Astrocyte (in vitro differentiated cells and primary cell): ENCODE measurements at regions not wholly inside any gene's neighbourhood (a gene's known extent, or its start where the extent isn't known, plus 50 kb on each side); places are given as distances from the start of the nearest gene placed in this dataset.

Experiments
- EZH2 ChIP-seq: IDR thresholded peaks from 2 replicates; pipeline ENCODE4 v1.6.1; 2012; ENCODE audit warnings: mild to moderate bottlenecking, low read length, inconsistent platforms; ENCODE audit not compliant: insufficient read depth
- TF ChIP-seq, protein P1 (sequence below): IDR thresholded peaks from 2 replicates; pipeline ENCODE4 v1.5.1; 2011; ENCODE audit warnings: low read depth, mild to moderate bottlenecking, inconsistent platforms, low read length, moderate library complexity; ENCODE audit not compliant: insufficient read depth

DNA sequence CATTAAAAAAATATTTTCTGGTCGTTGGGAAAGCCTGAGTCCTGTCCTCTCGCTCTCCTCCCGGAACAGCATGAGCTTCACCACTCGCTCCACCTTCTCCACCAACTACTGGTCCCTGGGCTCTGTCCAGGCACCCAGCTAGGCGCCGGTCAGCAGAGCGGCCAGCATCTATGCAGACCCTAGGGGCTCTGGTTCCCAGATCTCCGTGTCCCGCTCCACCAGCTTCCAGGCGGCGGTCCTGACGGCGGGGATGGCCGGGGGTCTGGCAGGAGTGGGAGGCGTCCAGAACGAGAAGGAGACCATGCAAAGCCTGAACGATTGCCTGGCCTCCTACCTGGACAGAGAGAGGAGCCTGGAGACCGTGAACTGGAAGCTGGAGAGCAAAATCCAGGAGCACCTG is 807.2 kb upstream of the NDST4 start:
- TF ChIP-seq, protein P1, sequence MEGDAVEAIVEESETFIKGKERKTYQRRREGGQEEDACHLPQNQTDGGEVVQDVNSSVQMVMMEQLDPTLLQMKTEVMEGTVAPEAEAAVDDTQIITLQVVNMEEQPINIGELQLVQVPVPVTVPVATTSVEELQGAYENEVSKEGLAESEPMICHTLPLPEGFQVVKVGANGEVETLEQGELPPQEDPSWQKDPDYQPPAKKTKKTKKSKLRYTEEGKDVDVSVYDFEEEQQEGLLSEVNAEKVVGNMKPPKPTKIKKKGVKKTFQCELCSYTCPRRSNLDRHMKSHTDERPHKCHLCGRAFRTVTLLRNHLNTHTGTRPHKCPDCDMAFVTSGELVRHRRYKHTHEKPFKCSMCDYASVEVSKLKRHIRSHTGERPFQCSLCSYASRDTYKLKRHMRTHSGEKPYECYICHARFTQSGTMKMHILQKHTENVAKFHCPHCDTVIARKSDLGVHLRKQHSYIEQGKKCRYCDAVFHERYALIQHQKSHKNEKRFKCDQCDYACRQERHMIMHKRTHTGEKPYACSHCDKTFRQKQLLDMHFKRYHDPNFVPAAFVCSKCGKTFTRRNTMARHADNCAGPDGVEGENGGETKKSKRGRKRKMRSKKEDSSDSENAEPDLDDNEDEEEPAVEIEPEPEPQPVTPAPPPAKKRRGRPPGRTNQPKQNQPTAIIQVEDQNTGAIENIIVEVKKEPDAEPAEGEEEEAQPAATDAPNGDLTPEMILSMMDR = no peak
- TF ChIP-seq EZH2 = no peak
